A673 (cell line): ENCODE measurements at regions not wholly inside any gene's neighbourhood (a gene's known extent, or its start where the extent isn't known, plus 50 kb on each side); places are given as distances from the start of the nearest gene placed in this dataset.

ENCODE experiments used
- BruUV-seq: library from RNA; stranded (reverse); fragments of 400-500 nt; replicated peaks from 2 replicates; lab custom pipeline; 2021; lab: Mats Ljungman, UMichigan
- CTCF ChIA-PET: fragments of 300-600 bp; sonication (Branson Sonifier 250); formaldehyde crosslinking; loops from one replicate; lab custom pipeline; 2022; ENCODE audit warnings: antibody characterized with exemption; lab: Charles Lee
- POLR2A ChIA-PET: fragments of 300-600 bp; sonication (Branson Sonifier 250); formaldehyde crosslinking; loops from one replicate; lab custom pipeline; 2022; ENCODE audit warnings: antibody characterized with exemption; ENCODE audit not compliant: low non-redundant PET; lab: Charles Lee
- DNase-seq: peaks from one replicate; pipeline ENCODE4 v3.0.0-alpha.2; 2015; ENCODE audit warnings: low spot score
- H3K27ac ChIP-seq: fragments of 200-600 bp; sonication (generic); 2 replicates; pipeline ENCODE4 v1.5.1; 2016; ENCODE audit warnings: mixed run types, low read depth, mild to moderate bottlenecking, mixed read lengths, antibody characterized with exemption, low read length; ENCODE audit not compliant: poor library complexity, severe bottlenecking
- H3K27me3 ChIP-seq: fragments of 200-600 bp; sonication (generic); replicated peaks from 2 replicates; pipeline ENCODE4 v1.6.1; 2017; ENCODE audit warnings: mixed run types, low read depth, mild to moderate bottlenecking, mixed read lengths, antibody characterized with exemption, low read length; ENCODE audit not compliant: insufficient read depth, poor library complexity
- H3K36me3 ChIP-seq: fragments of 200-600 bp; sonication (generic); 2 replicates; pipeline ENCODE4 v1.6.1; 2016; ENCODE audit warnings: mixed run types, mild to moderate bottlenecking, mixed read lengths, antibody characterized with exemption, low read length; ENCODE audit not compliant: insufficient read depth, poor library complexity, severe bottlenecking
- H3K4me1 ChIP-seq: fragments of 200-600 bp; sonication (generic); 2 replicates; pipeline ENCODE4 v1.6.1; 2017; ENCODE audit warnings: mixed run types, mild to moderate bottlenecking, mixed read lengths, antibody characterized with exemption, low read length; ENCODE audit not compliant: insufficient read depth, poor library complexity, severe bottlenecking
- H3K4me3 ChIP-seq: fragments of 200-600 bp; sonication (generic); 2 replicates; pipeline ENCODE4 v1.5.1; 2016; ENCODE audit warnings: low read depth, mixed run types, mild to moderate bottlenecking, mixed read lengths, low read length; ENCODE audit not compliant: poor library complexity, severe bottlenecking
- H3K9me3 ChIP-seq: fragments of 200-600 bp; sonication (generic); 2 replicates; pipeline ENCODE4 v1.6.1; 2016; ENCODE audit warnings: mixed run types, low read depth, mild to moderate bottlenecking, mixed read lengths, antibody characterized with exemption, low read length; ENCODE audit not compliant: poor library complexity, severe bottlenecking
- CTCF ChIP-seq: fragments of 300-800, 200-600 bp; sonication (generic); conservative IDR thresholded peaks from 2 replicates; pipeline ENCODE4 v1.5.1; 2017; ENCODE audit warnings: low read depth, mild to moderate bottlenecking, antibody characterized with exemption, low read length, moderate library complexity, mixed read lengths
- EZH2 ChIP-seq: fragments of 200-600 bp; sonication (generic); IDR thresholded peaks from 2 replicates; pipeline ENCODE4 v1.6.1; 2017; ENCODE audit warnings: borderline replicate concordance, low read depth, mild to moderate bottlenecking, mixed read lengths, antibody characterized with exemption, low read length; ENCODE audit not compliant: poor library complexity, severe bottlenecking
- intact Hi-C: fragments of 100-400 bp; cut with micrococcal nuclease; formaldehyde crosslinking; loops from one replicate; pipeline ENCODE4 v1.10.0; 2022; ENCODE audit not compliant: unreplicated experiment

- Histone ChIP-seq H3K36me3 (no peaks in the 10 kb centered on the region), H3K4me3 (no peak overlapping the region), H3K27ac (no peak overlapping the region), H3K27me3 (no peaks in the 10 kb centered on the region), H3K4me1 (no peaks in the 10 kb centered on the region), H3K9me3 (no peaks in the 10 kb centered on the region)
- DNase-seq, result no peak
- POLR2A ChIA-PET, result no interaction called here
- CTCF ChIA-PET, result interaction anchor here (1.1 kb wide), 1 partner anchor 750 kb away, joined by 7 read pairs; no protein-coding TSS in a partner anchor
- intact Hi-C loops, result no loop called here
- no peak for TF ChIP-seq CTCF
- TF ChIP-seq EZH2, result no peak
- BruUV-seq, result no TSS peak
Measured at GRCh38 chr10:106252541-106252940, 912.0 kb downstream of the SORCS1 start.

- TF ChIP-seq CTCF (no peak), EZH2 (no peak)
- no TSS peak for BruUV-seq
- ChIA-PET CTCF (no interaction called here), POLR2A (no interaction called here)
- no peaks in the 10 kb centered on the region for H3K9me3 ChIP-seq
- no peak overlapping the region for H3K4me3 ChIP-seq
- H3K27ac ChIP-seq, result no peak overlapping the region
- no peaks in the 10 kb centered on the region for H3K27me3 ChIP-seq
- no peak for DNase-seq
- no peaks in the 10 kb centered on the region for H3K4me1 ChIP-seq
- intact Hi-C loops, result no loop called here
- H3K36me3 ChIP-seq, result no peaks in the 10 kb centered on the region
Measured at GRCh38 chr10:106251573-106251972, 912.9 kb downstream of the SORCS1 start.

- POLR2A ChIA-PET, result no interaction called here
- TF ChIP-seq EZH2 (no peak), CTCF (no peak)
- no peak for DNase-seq
- H3K4me1 ChIP-seq, result no peaks in the 10 kb centered on the region
- no peaks in the 10 kb centered on the region for H3K36me3 ChIP-seq
- intact Hi-C loops, result no loop called here
- H3K4me3 ChIP-seq, result no peak overlapping the region
- no peak overlapping the region for H3K27ac ChIP-seq
- no TSS peak for BruUV-seq
- CTCF ChIA-PET, result no interaction called here
- no peaks in the 10 kb centered on the region for H3K27me3 ChIP-seq
- no peaks in the 10 kb centered on the region for H3K9me3 ChIP-seq
Measured at GRCh38 chr10:106242301-106242700, 922.2 kb downstream of the SORCS1 start.
